HCT116 (cell line): ENCODE measurements at regions not wholly inside any gene's neighbourhood (a gene's known extent, or its start where the extent isn't known, plus 50 kb on each side); places are given as distances from the start of the nearest gene placed in this dataset.

ENCODE experiments used
- ATAC-seq: fragments of 200-7000 bp; cut with Tn5 transposase; 2 replicates; pipeline ENCODE4 v1.9.1; 2020; ENCODE audit warnings: mild to moderate bottlenecking, moderate library complexity
- BruUV-seq: library from RNA; stranded (reverse); fragments of 400-500 nt; replicated peaks from 2 replicates; lab custom pipeline; 2021; lab: Mats Ljungman, UMichigan
- CTCF ChIA-PET: fragments of 300-600 bp; sonication (Branson Sonifier 250); formaldehyde crosslinking; loops from one replicate; lab custom pipeline; 2021; ENCODE audit warnings: antibody characterized with exemption; lab: Charles Lee
- POLR2A ChIA-PET: fragments of 300-600, 350-600 bp; sonication (Branson Sonifier 250); formaldehyde crosslinking; loops from one replicate; lab custom pipeline; 2021; ENCODE audit warnings: antibody characterized with exemption; lab: Charles Lee
- RAD21 ChIA-PET, 2 experiments: fragments of 300-600 bp; sonication (Branson Sonifier 250); formaldehyde crosslinking; loops; one replicate each; lab custom pipeline; 2023; ENCODE audit warnings: low total read pairs in 2 of 2; ENCODE audit not compliant: uncharacterized antibody in 2 of 2, unreplicated experiment in 2 of 2, low non-redundant PET in 1 of 2; lab: Charles Lee
- DNase-seq: peaks from one replicate; pipeline ENCODE4 v3.0.0-alpha.2; 2010; ENCODE audit warnings: low read depth, low spot score
- H2AFZ ChIP-seq: fragments of 200-600 bp; shearing (Covaris generic), sonication (generic); 2 replicates; pipeline ENCODE4 v1.6.1; 2017; ENCODE audit warnings: low read depth, mixed run types, mixed read lengths, antibody characterized with exemption, low read length; ENCODE audit not compliant: poor library complexity, severe bottlenecking
- H3K27ac ChIP-seq: 2 replicates; pipeline ENCODE4 v1.5.1; 2012; ENCODE audit warnings: low read depth, low read length
- H3K27me3 ChIP-seq: fragments of 200-600 bp; sonication (generic); 2 replicates; pipeline ENCODE4 v1.6.1; 2016; ENCODE audit warnings: mixed run types, low read length, mixed read lengths; ENCODE audit not compliant: insufficient read depth
- H3K36me3 ChIP-seq, 2 experiments: fragments of 200-500 bp in 1 of 2; fragments of 200-600 bp in 1 of 2; sonication (Bioruptor generic) in 1 of 2; sonication (generic) in 1 of 2; 2 replicates each; pipeline versions ENCODE4 v1.5.1 to v1.6.1; 2014 to 2016; ENCODE audit warnings: low read length in 2 of 2, inconsistent platforms in 1 of 2, mixed read lengths in 1 of 2, mixed run types in 1 of 2; ENCODE audit not compliant: insufficient read depth in 2 of 2, control insufficient read depth in 1 of 2
- H3K4me1 ChIP-seq, 2 experiments: fragments of 200-600 bp in 1 of 2; sonication (generic) in 1 of 2; 2 replicates each; pipeline versions ENCODE4 v1.5.1 to v1.6.1; 2012 to 2017; ENCODE audit warnings: low read length in 2 of 2, inconsistent platforms in 1 of 2, mild to moderate bottlenecking in 1 of 2, mixed read lengths in 1 of 2, mixed run types in 1 of 2, moderate library complexity in 1 of 2; ENCODE audit not compliant: insufficient read depth in 2 of 2, control insufficient read depth in 1 of 2
- H3K4me2 ChIP-seq: fragments of 200-600 bp; sonication (generic); 2 replicates; pipeline ENCODE4 v1.6.1; 2017; ENCODE audit warnings: mixed run types, low read length, mixed read lengths
- H3K4me3 ChIP-seq, 2 experiments: fragments of 200-600 bp in 1 of 2; sonication (generic) in 1 of 2; replicated peaks in 1 of 2; 2 replicates each; pipeline ENCODE4 v1.5.1; 2011 to 2016; ENCODE audit warnings: low read length in 2 of 2, control low read depth in 1 of 2, low read depth in 1 of 2, mild to moderate bottlenecking in 1 of 2, mixed read lengths in 1 of 2, mixed run types in 1 of 2
- H3K79me2 ChIP-seq: fragments of 200-600 bp; sonication (generic); 2 replicates; pipeline ENCODE4 v1.6.1; 2017; ENCODE audit warnings: mild to moderate bottlenecking, mixed run types, low read length, moderate library complexity, mixed read lengths; ENCODE audit not compliant: insufficient read depth
- H3K9ac ChIP-seq: fragments of 200-600 bp; sonication (generic); 2 replicates; pipeline ENCODE4 v1.6.1; 2016; ENCODE audit warnings: low read length, mixed read lengths
- H3K9me2 ChIP-seq: fragments of 200-600 bp; sonication (generic), shearing (Covaris generic); 2 replicates; pipeline ENCODE4 v1.6.1; 2017; ENCODE audit warnings: mixed run types, mild to moderate bottlenecking, moderate library complexity; ENCODE audit not compliant: insufficient read depth
- H3K9me3 ChIP-seq, 2 experiments: fragments of 200-500 bp in 1 of 2; fragments of 200-600 bp in 1 of 2; sonication (Bioruptor generic) in 1 of 2; sonication (generic) in 1 of 2; 2 replicates each; pipeline ENCODE4 v1.6.1; 2014 to 2017; ENCODE audit warnings: low read length in 2 of 2, mixed read lengths in 2 of 2, inconsistent platforms in 1 of 2, low read depth in 1 of 2, mild to moderate bottlenecking in 1 of 2, mixed run types in 1 of 2, moderate library complexity in 1 of 2; ENCODE audit not compliant: control insufficient read depth in 1 of 2, insufficient read depth in 1 of 2
- H4K20me1 ChIP-seq: fragments of 200-600 bp; sonication (generic), shearing (Covaris generic); 2 replicates; pipeline ENCODE4 v1.6.1; 2017; ENCODE audit warnings: mixed run types, mild to moderate bottlenecking, moderate library complexity; ENCODE audit not compliant: insufficient read depth
- JUND ChIP-seq: IDR thresholded peaks from 2 replicates; pipeline ENCODE4 v1.6.1; 2012
- REST ChIP-seq: IDR thresholded peaks from 2 replicates; pipeline ENCODE4 v1.6.1; 2012; ENCODE audit warnings: low read depth
- TCF7L2 ChIP-seq: IDR thresholded peaks from 2 replicates; pipeline ENCODE4 v1.7.0; 2011; ENCODE audit warnings: borderline replicate concordance, inconsistent platforms; ENCODE audit not compliant: insufficient read depth, insufficient read length; ENCODE audit errors: extremely low read depth
- intact Hi-C: fragments of 100-400 bp; cut with micrococcal nuclease; formaldehyde crosslinking; loops from 2 replicates; pipeline ENCODE4 v1.10.0; 2022

- H3K27me3 ChIP-seq, result no peaks in the 10 kb centered on the region
- no TSS peak for BruUV-seq
- H3K4me3 ChIP-seq, result no peak overlapping the region
- no peaks in the 10 kb centered on the region for H3K9me3 ChIP-seq
- intact Hi-C loops, result no loop called here
- no peak overlapping the region for H3K9ac ChIP-seq
- H3K27ac ChIP-seq, result no peak overlapping the region
- no peaks in the 10 kb centered on the region for H3K4me1 ChIP-seq
- H3K4me2 ChIP-seq, result no peak overlapping the region
- H4K20me1 ChIP-seq, result no peaks in the 10 kb centered on the region
- ChIA-PET RAD21 (no interaction called here), POLR2A (no interaction called here)
- H3K36me3 ChIP-seq, result no peaks in the 10 kb centered on the region
- H3K9me2 ChIP-seq, result no peaks in the 10 kb centered on the region
- no peak for TF ChIP-seq REST
- TF ChIP-seq, all 23 proteins: peak for 0
- CTCF ChIA-PET, result no interaction called here
- no peak for DNase-seq
- ATAC-seq, result no peak
- Histone ChIP-seq H3K79me2 (no peaks in the 10 kb centered on the region), H2AFZ (no peak overlapping the region)
Observed at GRCh38 chr12:87464565-87464964, 564.6 kb downstream of the C12orf50 start.

GRCh38 chr12:87444039-87444438 lies 585.2 kb downstream of the C12orf50 start:
- RAD21 ChIA-PET, result no interaction called here
- H3K4me2 ChIP-seq, result no peak overlapping the region
- no peaks in the 10 kb centered on the region for H4K20me1 ChIP-seq
- POLR2A ChIA-PET, result no interaction called here
- DNase-seq (no peak), ATAC-seq (no peak)
- intact Hi-C loops, result no loop called here
- no peaks in the 10 kb centered on the region for H3K79me2 ChIP-seq
- no peaks in the 10 kb centered on the region for H3K36me3 ChIP-seq
- no peak overlapping the region for H3K9ac ChIP-seq
- no TSS peak for BruUV-seq
- H3K4me3 ChIP-seq, result no peak overlapping the region
- CTCF ChIA-PET, result no interaction called here
- no peaks in the 10 kb centered on the region for H3K27me3 ChIP-seq
- no peaks in the 10 kb centered on the region for H3K9me2 ChIP-seq
- no peaks in the 10 kb centered on the region for H3K9me3 ChIP-seq
- H3K27ac ChIP-seq, result no peak overlapping the region
- no peak overlapping the region for H2AFZ ChIP-seq
- peaks cover 19 to 29% of the 10 kb centered on the region in 2 experiments; a peak in 3 of 4 replicates for H3K4me1 ChIP-seq
- TF ChIP-seq TCF7L2, result no peak
- 0 out of 2 replicates have a peak, but pooled peaks have one; percentile 11 for TF ChIP-seq JUND
- TF ChIP-seq, all 23 proteins: peak for 1
